GM12878 (cell line): ENCODE measurements at regions not wholly inside any gene's neighbourhood (a gene's known extent, or its start where the extent isn't known, plus 50 kb on each side); places are given as distances from the start of the nearest gene placed in this dataset.

ENCODE experiments used
- ATAC-seq: fragments of 200-7000 bp; cut with Tn5 transposase; 3 replicates; pipeline ENCODE4 v1.9.1; 2020; ENCODE audit warnings: mild to moderate bottlenecking, moderate library complexity
- BruUV-seq: library from RNA; stranded (reverse); fragments of 400-500 nt; replicated peaks from 2 replicates; lab custom pipeline; 2021; lab: Mats Ljungman, UMichigan
- CTCF ChIA-PET: fragments of 300-600 bp; sonication (Branson Sonifier 250); formaldehyde crosslinking; extraction: SDS; loops from one replicate; lab custom pipeline; 2021; ENCODE audit warnings: inconsistent platforms; lab: Yijun Ruan, JAX
- POLR2A ChIA-PET: fragments of 350-600 bp; formaldehyde crosslinking; extraction: SDS; loops from one replicate; lab custom pipeline; 2021; ENCODE audit warnings: inconsistent platforms; lab: Charles Lee
- RAD21 ChIA-PET: fragments of 300-600 bp; sonication (Branson Sonifier 250); formaldehyde crosslinking; loops from one replicate; lab custom pipeline; 2023; ENCODE audit warnings: antibody characterized with exemption; ENCODE audit not compliant: unreplicated experiment; lab: Charles Lee
- SMC1A ChIA-PET: fragments of 300-600 bp; sonication (Branson Sonifier 250); formaldehyde crosslinking; loops from one replicate; lab custom pipeline; 2023; ENCODE audit not compliant: unreplicated experiment, uncharacterized antibody; lab: Charles Lee
- DNase-seq: peaks from one replicate; pipeline ENCODE4 v3.0.0-alpha.2; 2011; ENCODE audit warnings: low read depth, low spot score
- FAIRE-seq: peaks from 3 replicates; lab custom pipeline; 2011; peaks lifted over from hg19 to GRCh38; lab: Jason Lieb, UNC
- H2AFZ ChIP-seq: 2 replicates; pipeline ENCODE4 v1.6.0; 2011; ENCODE audit warnings: low read depth, low read length, control low read depth; ENCODE audit not compliant: control insufficient read depth
- H3K27ac ChIP-seq: 2 replicates; pipeline ENCODE4 v1.5.1; 2011; ENCODE audit warnings: control low read depth; ENCODE audit not compliant: control insufficient read depth, insufficient read depth
- H3K27me3 ChIP-seq, 2 experiments: replicated peaks in 1 of 2; 2 replicates each; pipeline versions ENCODE4 v1.6.0 to v1.6.1; 2011; ENCODE audit warnings: low read length in 1 of 2; ENCODE audit not compliant: control insufficient read depth in 2 of 2, insufficient read depth in 2 of 2
- H3K36me3 ChIP-seq, 2 experiments: 2 replicates each; pipeline ENCODE4 v1.5.1; 2011; ENCODE audit warnings: low read length in 1 of 2; ENCODE audit not compliant: control insufficient read depth in 2 of 2, insufficient read depth in 2 of 2
- H3K4me1 ChIP-seq: 2 replicates; pipeline ENCODE4 v1.6.1; 2011; ENCODE audit warnings: mild to moderate bottlenecking, low read length, moderate library complexity, mixed read lengths; ENCODE audit not compliant: control insufficient read depth, insufficient read depth
- H3K4me2 ChIP-seq: 2 replicates; pipeline ENCODE4 v1.6.0; 2011; ENCODE audit warnings: control low read depth; ENCODE audit not compliant: control insufficient read depth, insufficient read depth
- H3K4me3 ChIP-seq: fragments of 200-600 bp; sonication (generic); 2 replicates; pipeline ENCODE4 v1.5.1; 2016
- H3K79me2 ChIP-seq: 2 replicates; pipeline ENCODE4 v1.6.0; 2011; ENCODE audit warnings: low read length; ENCODE audit not compliant: control insufficient read depth, insufficient read depth
- H3K9ac ChIP-seq: 2 replicates; pipeline ENCODE4 v1.8.0; 2011; ENCODE audit warnings: low read length, control low read depth, mixed read lengths; ENCODE audit not compliant: control insufficient read depth, insufficient read depth
- H3K9me3 ChIP-seq: replicated peaks from 3 replicates; pipeline ENCODE4 v1.5.1; 2011; ENCODE audit warnings: mild to moderate bottlenecking, low read length; ENCODE audit not compliant: control insufficient read depth, insufficient read depth
- H4K20me1 ChIP-seq: 2 replicates; pipeline ENCODE4 v1.6.0; 2011; ENCODE audit not compliant: control insufficient read depth, insufficient read depth
- IRF4 ChIP-seq: IDR thresholded peaks from 2 replicates; pipeline ENCODE4 v1.6.1; 2011; ENCODE audit warnings: low read depth, low read length
- JUNB ChIP-seq: IDR thresholded peaks from 2 replicates; pipeline ENCODE4 v1.6.1; 2016; ENCODE audit warnings: antibody characterized with exemption, mild to moderate bottlenecking
- NR2F1 ChIP-seq: fragments of 450-650 bp; conservative IDR thresholded peaks from 2 replicates; pipeline ENCODE4 v1.6.1; 2017; ENCODE audit warnings: mild to moderate bottlenecking
- SREBF1 ChIP-seq: IDR thresholded peaks from 2 replicates; pipeline ENCODE4 v1.6.1; 2012; ENCODE audit warnings: mild to moderate bottlenecking, low read length
- WGBS: methylation state at CpG from one replicate; pipeline ENCODE4 v1.1.6; 2016; ENCODE audit warnings: low lambda C conversion rate; ENCODE audit not compliant: insufficient replicate concordance, insufficient coverage; ENCODE audit errors: missing lambda C conversion rate; 5-methylcytosine and 5-hydroxymethylcytosine counted together
- in situ Hi-C: fragments of 300-500 bp; cut with MboI; formaldehyde crosslinking; loops from 9 replicates; pipeline ENCODE4 v1.14.3; 2018; ENCODE audit warnings: mixed read lengths
- intact Hi-C: fragments of 100-400 bp; cut with micrococcal nuclease; formaldehyde crosslinking; loops from one replicate; pipeline ENCODE4 v1.14.2; 2022; ENCODE audit not compliant: unreplicated experiment
- TF ChIP-seq, protein P1 (sequence below): fragments of 450-650 bp; IDR thresholded peaks from 2 replicates; pipeline ENCODE4 v1.6.1; 2017; ENCODE audit warnings: low read depth, mild to moderate bottlenecking, moderate library complexity
- TF ChIP-seq, protein P2 (sequence below): fragments of 450-650 bp; IDR thresholded peaks from 2 replicates; pipeline ENCODE4 v1.6.1; 2017; ENCODE audit warnings: antibody characterized with exemption, mild to moderate bottlenecking, moderate library complexity
- TF ChIP-seq, protein P3 (sequence below): fragments of 450-650 bp; IDR thresholded peaks from 2 replicates; pipeline ENCODE4 v1.6.1; 2014; ENCODE audit warnings: mild to moderate bottlenecking
- TF ChIP-seq, protein P4 (sequence below): fragments of 450-650 bp; IDR thresholded peaks from 2 replicates; pipeline ENCODE4 v1.6.1; 2016; ENCODE audit warnings: mild to moderate bottlenecking
- TF ChIP-seq, protein P5 (sequence below): fragments of 450-650 bp; IDR thresholded peaks from 2 replicates; pipeline ENCODE4 v1.6.1; 2017; ENCODE audit warnings: mild to moderate bottlenecking, low read depth, inconsistent platforms; ENCODE audit not compliant: poor library complexity, severe bottlenecking

DNA sequence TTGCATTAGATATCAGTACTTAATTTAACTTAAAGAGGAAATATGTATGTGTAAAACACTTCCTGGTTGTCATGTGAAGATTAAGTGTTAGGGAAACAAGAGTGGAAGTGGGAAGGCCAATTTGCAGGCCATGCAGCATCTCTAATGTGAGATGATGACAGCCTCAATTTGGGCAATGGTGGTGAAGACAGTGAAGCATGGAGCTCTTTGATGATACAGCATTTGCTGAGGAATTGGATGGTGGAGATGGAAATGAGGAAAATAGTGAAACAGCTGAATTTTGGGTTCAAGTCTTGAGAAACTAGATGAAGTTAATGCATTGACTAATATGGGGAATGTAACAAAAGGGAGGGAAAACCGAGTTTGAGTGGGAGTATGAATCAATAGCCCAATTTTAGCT is 231.7 kb upstream of the MIR17HG start:
- no peaks in the 10 kb centered on the region for H3K79me2 ChIP-seq
- no peaks in the 10 kb centered on the region for H4K20me1 ChIP-seq
- no peaks in the 10 kb centered on the region for H3K27me3 ChIP-seq
- RAD21 ChIA-PET: no interaction called here
- no peak overlapping the region for H3K4me3 ChIP-seq
- POLR2A ChIA-PET: no interaction called here
- H3K4me1 ChIP-seq: peaks cover 5% of the 10 kb centered on the region; the same call in 1 of the 2 replicates
- TF ChIP-seq, protein P1, sequence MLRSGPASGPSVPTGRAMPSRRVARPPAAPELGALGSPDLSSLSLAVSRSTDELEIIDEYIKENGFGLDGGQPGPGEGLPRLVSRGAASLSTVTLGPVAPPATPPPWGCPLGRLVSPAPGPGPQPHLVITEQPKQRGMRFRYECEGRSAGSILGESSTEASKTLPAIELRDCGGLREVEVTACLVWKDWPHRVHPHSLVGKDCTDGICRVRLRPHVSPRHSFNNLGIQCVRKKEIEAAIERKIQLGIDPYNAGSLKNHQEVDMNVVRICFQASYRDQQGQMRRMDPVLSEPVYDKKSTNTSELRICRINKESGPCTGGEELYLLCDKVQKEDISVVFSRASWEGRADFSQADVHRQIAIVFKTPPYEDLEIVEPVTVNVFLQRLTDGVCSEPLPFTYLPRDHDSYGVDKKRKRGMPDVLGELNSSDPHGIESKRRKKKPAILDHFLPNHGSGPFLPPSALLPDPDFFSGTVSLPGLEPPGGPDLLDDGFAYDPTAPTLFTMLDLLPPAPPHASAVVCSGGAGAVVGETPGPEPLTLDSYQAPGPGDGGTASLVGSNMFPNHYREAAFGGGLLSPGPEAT: no peak
- TF ChIP-seq IRF4 (no peak), JUNB (no peak), SREBF1 (no peak), NR2F1 (no peak)
- TF ChIP-seq, protein P2, sequence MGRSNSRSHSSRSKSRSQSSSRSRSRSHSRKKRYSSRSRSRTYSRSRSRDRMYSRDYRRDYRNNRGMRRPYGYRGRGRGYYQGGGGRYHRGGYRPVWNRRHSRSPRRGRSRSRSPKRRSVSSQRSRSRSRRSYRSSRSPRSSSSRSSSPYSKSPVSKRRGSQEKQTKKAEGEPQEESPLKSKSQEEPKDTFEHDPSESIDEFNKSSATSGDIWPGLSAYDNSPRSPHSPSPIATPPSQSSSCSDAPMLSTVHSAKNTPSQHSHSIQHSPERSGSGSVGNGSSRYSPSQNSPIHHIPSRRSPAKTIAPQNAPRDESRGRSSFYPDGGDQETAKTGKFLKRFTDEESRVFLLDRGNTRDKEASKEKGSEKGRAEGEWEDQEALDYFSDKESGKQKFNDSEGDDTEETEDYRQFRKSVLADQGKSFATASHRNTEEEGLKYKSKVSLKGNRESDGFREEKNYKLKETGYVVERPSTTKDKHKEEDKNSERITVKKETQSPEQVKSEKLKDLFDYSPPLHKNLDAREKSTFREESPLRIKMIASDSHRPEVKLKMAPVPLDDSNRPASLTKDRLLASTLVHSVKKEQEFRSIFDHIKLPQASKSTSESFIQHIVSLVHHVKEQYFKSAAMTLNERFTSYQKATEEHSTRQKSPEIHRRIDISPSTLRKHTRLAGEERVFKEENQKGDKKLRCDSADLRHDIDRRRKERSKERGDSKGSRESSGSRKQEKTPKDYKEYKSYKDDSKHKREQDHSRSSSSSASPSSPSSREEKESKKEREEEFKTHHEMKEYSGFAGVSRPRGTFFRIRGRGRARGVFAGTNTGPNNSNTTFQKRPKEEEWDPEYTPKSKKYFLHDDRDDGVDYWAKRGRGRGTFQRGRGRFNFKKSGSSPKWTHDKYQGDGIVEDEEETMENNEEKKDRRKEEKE: no peak
- TF ChIP-seq, protein P3, sequence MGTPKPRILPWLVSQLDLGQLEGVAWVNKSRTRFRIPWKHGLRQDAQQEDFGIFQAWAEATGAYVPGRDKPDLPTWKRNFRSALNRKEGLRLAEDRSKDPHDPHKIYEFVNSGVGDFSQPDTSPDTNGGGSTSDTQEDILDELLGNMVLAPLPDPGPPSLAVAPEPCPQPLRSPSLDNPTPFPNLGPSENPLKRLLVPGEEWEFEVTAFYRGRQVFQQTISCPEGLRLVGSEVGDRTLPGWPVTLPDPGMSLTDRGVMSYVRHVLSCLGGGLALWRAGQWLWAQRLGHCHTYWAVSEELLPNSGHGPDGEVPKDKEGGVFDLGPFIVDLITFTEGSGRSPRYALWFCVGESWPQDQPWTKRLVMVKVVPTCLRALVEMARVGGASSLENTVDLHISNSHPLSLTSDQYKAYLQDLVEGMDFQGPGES: no peak
- TF ChIP-seq, protein P4, sequence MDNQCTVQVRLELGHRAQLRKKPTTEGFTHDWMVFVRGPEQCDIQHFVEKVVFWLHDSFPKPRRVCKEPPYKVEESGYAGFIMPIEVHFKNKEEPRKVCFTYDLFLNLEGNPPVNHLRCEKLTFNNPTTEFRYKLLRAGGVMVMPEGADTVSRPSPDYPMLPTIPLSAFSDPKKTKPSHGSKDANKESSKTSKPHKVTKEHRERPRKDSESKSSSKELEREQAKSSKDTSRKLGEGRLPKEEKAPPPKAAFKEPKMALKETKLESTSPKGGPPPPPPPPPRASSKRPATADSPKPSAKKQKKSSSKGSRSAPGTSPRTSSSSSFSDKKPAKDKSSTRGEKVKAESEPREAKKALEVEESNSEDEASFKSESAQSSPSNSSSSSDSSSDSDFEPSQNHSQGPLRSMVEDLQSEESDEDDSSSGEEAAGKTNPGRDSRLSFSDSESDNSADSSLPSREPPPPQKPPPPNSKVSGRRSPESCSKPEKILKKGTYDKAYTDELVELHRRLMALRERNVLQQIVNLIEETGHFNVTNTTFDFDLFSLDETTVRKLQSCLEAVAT: no peak
- TF ChIP-seq, protein P5, sequence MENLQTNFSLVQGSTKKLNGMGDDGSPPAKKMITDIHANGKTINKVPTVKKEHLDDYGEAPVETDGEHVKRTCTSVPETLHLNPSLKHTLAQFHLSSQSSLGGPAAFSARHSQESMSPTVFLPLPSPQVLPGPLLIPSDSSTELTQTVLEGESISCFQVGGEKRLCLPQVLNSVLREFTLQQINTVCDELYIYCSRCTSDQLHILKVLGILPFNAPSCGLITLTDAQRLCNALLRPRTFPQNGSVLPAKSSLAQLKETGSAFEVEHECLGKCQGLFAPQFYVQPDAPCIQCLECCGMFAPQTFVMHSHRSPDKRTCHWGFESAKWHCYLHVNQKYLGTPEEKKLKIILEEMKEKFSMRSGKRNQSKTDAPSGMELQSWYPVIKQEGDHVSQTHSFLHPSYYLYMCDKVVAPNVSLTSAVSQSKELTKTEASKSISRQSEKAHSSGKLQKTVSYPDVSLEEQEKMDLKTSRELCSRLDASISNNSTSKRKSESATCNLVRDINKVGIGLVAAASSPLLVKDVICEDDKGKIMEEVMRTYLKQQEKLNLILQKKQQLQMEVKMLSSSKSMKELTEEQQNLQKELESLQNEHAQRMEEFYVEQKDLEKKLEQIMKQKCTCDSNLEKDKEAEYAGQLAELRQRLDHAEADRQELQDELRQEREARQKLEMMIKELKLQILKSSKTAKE: no peak
- TF ChIP-seq, all 136 proteins: peak for 0
- in situ Hi-C loops (no loop called here), intact Hi-C loops (no loop called here)
- no peak overlapping the region for H2AFZ ChIP-seq
- DNase-seq (no peak), FAIRE-seq (no peak), ATAC-seq (no peak)
- SMC1A ChIA-PET: no interaction called here
- H3K4me2 ChIP-seq: no peak overlapping the region
- WGBS: 0% methylated on average over 1 of the region's 1 CpG
- H3K9ac ChIP-seq: no peak overlapping the region
- H3K9me3 ChIP-seq: no peaks in the 10 kb centered on the region
- CTCF ChIA-PET: interaction anchor here (1.0 kb wide), 1 partner anchor 20 kb away, joined by 3 read pairs; no protein-coding TSS in a partner anchor
- BruUV-seq: no TSS peak
- H3K36me3 ChIP-seq: no peaks in the 10 kb centered on the region
- no peak overlapping the region for H3K27ac ChIP-seq
